HG03135 (cell line): ENCODE measurements at regions not wholly inside any gene's neighbourhood (a gene's known extent, or its start where the extent isn't known, plus 50 kb on each side); places are given as distances from the start of the nearest gene placed in this dataset.

Source experiments
- ATAC-seq: cut with Tn5 transposase; IDR thresholded peaks from one replicate; pipeline ENCODE4 v1.9.1; 2021; ENCODE audit warnings: mild to moderate bottlenecking, moderate library complexity; ENCODE audit not compliant: unreplicated experiment

DNA sequence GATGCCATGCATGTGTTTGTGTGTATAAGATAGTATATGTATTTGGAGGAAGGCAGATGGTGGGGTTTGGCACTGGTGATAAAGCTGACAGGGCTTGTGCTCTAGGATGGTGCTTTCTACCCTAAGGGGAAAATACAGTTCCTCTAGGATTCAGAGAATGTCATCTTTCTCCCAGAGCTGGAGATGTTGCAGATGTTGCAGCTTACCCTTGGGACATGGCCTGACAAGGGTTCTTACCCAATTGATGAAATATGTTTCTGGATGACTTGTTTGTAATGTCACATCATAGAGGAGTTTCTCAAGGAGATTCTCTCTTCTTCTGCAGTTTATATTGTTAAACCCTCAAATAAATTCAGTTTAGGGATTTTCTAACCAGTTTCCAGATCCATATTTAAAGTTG is 52.5 kb upstream of the PITX2 start:
- no peak for ATAC-seq

DNA sequence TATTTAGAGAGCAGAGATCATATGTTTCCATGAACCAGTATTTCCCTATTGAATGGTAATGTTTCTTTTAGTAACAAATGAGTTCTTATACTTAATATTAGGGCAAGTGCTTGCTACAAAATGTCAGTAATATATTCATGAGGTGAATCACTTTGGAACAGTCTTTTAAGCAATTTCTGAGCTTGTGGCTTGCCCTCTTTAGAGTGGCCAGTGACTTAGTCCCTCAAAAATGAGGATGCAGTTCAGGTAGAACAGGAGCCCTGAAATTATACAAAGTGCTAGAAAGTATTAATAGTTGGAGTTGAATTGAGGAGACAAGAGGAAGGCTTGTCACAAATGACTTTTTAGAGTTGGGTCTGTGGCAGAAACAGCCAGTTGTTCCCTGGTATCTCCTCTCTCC is 53.4 kb upstream of the PITX2 start:
- no peak for ATAC-seq

DNA sequence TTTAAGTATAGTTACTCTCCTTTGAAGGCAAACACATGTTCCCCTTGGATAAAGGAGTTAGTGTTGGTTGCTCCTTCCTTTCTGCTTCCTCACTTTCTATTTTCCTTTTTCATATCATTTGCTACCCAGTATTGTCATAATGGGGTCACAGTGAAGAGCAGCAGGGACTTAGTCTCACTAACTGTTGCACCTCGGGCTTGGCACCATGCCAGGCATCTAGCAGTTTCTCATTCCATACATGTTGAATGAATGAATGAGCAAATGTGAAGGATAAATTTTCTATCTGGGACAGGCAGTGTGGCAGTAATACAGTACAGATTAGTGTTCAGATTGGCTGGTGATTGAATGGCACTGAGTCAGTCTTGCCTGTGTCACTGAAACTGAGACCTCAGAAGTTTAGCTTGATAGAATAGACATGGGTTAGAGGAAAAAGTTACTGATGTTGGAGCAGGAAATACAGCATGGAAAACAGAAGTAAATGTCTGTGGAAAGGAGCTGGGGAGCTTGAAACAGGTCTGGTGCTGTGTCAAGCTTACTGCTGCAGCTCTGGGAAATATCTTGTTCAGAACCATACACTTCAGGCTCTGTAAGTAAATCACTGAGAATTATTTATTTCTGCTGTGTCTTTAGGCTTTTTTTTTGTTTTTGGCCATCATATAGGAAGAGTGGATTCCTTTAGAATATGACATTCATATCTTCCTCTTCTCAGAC is 55.8 kb upstream of the PITX2 start:
- ATAC-seq, result no peak

DNA sequence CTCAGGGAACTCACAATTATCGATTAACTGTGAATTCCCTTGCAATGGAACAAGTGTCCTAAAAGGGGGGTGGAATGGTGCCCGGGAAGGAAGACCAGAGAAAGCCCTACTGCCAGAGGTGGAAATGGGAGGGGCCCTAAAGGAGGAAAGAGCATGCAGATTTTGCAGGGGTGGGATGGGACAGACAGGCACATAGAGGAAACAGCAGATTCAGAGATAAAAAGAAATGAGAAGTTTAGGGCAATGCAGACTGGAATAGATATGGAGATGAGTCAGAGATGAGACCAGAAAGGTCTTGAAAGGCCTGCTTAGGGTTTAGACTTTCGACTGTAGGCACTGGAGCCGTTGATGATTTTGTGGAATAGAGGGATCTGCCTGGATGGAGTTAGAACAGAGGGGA is 57.4 kb upstream of the PITX2 start:
- no peak for ATAC-seq

DNA sequence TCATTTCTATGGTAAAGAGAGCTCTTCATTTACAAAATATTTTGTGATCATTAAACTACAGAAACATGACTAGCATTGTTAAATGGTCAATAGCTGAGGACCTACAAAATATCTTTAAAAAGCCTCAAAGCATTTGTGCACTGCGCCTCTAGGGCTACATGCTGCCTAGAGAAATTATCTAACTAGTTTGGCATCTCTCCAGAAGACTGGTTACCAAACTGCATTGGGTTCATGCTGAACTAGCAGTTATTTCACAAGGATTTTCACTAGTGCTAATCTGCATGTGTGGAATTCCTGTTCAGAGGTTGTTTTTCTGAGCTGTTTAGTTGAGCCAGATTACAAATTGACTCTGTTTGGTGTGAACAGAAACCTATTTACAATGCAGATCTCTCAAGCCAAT is 58.5 kb upstream of the PITX2 start:
- ATAC-seq, result no peak

DNA sequence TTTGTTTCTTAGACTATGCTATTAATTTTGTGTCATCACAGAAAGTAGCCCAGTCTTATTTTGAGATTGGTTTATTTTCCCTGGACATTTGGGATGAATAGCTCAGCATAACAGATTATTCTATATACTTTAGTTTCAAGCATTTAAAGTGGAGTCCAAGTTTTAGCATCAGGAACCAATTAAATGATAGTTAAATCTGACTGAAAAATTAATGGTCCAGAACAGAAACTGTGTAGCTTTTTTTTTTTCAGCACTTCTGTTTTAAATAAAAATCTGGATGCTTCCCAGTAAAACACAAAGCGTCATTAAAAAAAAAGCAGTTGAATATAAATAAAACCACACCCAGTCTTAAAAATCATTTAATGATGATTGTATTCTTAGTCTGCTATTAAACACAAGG is 59.4 kb upstream of the PITX2 start:
- no peak for ATAC-seq

DNA sequence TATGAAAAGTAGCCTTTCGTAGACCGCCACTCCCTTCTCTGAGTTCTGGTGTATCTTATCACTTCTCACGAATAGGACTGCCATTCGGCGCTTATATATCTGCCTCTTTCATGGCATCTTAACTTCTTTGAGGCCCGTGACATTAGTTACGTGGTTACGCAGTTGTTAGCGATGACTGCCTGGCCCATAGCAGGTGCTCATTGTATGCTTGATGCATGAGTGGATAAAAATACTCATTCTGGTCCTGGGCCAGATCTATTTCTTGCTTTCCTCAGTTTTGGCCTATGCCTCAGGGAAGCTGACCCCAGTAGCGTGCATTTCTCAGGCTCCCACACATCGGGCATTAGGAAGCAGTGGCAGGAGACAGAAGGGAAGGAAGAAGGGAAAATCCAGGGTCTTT is 60.7 kb upstream of the PITX2 start:
- ATAC-seq, result no peak

DNA sequence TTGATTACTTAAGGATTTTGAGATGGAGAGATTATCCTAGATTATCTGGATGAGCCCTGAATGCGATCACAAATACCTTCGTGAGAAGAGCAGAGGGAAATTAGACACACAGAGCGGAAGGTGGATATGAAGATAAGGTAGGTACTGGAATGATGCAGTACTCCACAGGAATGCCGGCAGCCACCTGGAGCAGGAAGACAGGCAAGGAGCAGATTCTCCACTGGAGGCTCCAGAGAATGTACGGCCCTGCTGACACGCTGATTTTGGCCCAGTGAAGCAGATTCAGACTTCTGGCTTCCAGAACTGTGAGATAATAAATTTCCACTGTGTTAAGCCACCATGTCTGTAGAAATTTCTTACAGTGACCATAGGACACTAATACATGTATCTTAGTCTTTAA is 79.4 kb upstream of the PITX2 start:
- no peak for ATAC-seq

DNA sequence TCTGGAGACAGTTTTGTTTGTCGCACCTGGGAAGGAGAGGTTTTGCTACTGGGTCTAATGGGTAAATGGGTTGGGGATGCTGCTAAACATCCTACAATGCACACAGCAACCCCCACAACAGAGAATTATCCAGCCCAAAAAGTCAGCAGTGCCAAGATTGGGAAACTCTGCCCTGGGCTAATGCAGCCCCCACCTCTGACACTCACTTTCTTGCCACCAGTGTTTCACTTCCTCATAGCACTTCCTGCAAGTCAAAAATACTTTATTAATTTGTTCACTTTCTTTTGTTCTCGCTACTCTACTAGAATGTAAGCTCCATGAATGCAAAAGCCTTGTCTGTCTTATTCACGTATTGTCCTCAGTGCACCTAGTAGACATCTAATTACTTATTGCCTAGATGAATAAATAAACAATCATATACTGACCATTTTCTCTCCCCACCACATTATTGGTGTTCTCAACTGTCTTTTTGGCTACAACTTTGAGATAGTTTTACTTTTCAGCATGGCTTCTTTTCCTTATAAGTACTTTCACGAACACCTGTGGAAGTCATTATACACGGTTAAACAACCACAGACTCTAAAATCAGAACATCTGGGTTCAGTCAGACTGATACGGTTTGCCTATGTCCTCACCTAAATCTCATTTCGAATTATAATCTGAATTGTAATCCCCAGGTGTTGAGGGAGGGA is 82.0 kb upstream of the PITX2 start:
- peak; percentile 88 for ATAC-seq

DNA sequence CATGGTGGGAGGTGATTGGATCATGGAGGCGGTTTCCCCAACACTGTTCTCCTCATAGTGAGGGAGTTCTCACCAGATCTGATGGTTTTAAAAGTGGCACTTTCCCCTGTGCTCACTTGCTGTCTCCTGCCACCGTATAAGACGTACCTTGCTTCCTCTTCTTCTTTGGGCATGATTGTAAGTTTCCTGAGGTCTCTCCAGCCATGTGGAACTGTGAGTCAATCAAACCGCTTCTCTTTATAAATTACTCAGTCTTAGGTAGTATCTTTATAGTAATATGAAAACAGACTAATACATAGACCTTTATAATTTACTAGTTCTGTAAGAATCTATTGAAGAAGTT is 82.5 kb upstream of the PITX2 start:
- ATAC-seq, result no peak

DNA sequence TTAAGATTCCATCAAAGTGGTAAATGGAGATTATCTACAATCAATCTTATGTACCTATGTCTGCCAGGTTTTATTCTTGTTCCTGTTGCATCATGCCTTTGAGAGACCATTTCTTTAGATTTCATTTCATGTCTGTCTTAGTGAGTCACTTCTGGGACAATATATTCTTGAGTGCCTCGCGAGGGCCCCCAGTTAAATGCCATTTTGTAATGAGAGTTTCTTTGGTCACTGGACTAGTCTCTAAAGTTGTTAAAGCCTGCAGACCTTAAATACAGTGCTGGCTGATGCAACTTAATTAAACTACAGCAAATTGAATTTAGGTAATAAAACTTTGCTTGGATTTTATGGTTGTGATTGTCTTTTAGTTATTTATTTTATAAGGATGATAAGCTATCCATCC is 87.2 kb upstream of the PITX2 start:
- ATAC-seq, result no peak

DNA sequence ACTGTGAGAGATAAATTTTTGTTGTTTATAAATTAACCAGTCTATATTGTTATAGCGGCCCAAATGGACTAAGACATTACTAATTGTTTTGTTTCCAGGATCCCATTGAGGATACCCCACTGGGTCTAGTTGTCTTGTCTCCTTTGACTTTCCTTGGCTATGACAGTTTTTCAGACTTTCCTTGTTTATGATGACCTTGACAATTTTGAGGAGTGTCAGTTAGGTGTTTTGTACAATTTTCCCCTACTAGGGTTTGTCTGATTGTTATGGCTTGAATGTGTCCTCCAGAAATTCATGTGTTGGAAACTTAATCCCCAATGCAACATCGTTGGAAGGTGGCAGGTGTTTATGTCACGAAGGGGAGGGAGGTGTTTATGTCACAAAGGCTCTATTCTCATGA is 89.6 kb upstream of the PITX2 start:
- no peak for ATAC-seq

DNA sequence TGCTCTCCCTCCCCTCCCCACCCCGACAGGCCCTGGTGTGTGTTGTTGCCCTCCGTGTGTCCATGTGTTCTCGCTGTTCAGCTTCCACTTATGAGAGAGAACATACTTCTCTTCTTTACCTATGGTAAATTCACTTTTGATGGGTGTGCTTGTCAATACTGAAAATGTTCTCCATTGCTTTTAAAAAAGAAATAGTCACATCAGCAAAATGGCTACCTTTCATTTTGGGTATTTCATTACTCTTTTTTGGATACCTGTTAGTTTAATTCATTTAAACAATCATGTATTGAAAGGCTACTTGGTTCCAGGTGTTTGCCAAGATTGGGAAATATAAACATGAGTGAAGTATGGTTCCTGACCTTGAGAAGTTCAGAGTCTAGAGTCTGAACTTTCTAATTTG is 107.4 kb upstream of the PITX2 start:
- no peak for ATAC-seq

DNA sequence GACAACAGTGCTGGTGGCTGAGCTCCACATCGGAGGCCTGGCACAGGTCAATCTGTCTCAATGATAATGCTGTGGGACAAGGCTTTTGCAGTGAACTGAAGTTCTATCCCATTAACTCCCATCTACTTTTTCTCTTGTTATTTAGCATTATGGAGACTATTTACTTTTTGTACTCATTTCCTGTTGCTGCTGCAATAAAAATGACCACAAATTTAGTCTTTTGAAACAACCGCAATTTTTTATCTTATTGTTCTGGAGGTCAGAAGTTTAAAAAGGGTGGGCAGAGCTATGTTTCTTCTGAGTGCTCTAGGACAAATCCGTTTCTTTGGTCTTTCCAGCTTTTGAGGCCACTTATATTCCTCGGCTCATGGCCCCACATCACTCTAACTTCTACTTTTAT is 111.0 kb upstream of the PITX2 start:
- ATAC-seq, result no peak

DNA sequence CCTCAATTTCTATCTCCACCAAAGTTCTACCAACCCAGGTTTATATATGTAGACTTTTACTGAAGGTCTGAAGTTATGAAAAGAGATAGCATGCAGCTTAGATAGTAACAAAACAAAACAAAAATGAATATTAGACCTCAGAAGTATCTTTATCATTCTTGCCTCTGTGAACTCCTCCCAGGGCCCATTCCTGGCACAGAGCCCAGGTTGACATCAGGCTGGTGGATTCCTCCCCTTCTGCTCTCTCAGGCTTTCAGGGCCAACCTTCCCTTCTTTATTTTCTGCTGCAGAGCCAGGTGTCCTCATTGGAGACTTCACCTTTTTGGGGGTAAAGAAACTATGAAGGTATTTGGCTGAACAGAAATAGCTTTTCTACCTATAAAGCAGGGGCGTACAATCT is 112.8 kb upstream of the PITX2 start:
- no peak for ATAC-seq

DNA sequence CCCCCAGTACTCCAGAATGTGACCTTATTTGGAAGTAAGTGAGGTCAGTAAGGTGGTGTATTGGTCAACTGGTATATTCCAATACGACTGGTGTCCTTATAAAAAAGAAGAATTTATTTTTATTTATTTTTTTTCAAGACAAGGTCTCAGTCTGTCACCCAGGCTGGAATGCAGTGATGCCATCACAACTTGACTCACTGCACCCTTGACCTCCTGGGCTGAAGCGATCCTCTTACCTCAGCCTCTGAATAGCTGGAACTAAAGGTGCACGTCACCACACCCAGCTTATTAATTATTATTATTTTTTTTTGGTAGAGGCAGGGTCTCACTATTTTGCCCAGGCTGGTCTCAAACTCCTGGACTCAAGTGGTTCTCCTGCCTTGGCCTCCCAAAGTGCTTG is 115.1 kb upstream of the PITX2 start:
- no peak for ATAC-seq

DNA sequence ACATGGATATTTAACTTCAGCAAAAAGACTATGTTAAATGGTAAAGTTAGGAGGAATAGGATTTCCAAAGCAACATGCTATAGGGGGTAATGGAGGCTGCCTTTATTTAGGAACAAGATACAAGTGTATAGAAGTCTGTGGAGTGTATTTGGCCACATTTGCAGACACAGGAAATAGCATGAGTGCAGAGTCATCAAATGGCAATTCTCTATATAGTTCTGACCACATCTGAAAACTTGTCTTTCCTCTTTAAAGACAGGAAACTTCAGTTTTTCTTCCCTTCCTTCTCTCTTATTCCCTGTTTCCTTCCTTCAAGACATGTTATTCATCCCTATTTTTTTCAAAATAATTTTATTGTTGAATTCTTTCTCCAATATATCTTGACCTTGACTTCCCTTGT is 119.3 kb upstream of the PITX2 start:
- no peak for ATAC-seq

DNA sequence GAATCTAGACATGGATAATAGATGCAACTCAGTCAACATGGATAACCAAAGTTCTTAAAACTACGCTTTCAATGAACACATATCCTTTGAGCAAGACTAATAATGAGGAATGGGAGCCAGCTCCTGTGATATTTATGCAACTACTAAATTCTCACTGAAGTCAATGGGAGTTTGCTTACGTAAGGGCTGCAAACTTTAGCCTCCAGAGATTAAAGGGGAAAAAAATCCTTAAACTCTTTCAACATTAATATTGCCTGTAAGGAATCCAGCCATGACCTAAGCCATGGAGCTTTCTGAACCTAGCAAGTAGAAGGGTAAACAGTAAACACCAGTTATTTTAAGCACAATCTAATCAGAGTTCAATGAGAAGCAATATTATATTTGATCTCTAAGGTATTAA is 125.2 kb upstream of the PITX2 start:
- no peak for ATAC-seq

DNA sequence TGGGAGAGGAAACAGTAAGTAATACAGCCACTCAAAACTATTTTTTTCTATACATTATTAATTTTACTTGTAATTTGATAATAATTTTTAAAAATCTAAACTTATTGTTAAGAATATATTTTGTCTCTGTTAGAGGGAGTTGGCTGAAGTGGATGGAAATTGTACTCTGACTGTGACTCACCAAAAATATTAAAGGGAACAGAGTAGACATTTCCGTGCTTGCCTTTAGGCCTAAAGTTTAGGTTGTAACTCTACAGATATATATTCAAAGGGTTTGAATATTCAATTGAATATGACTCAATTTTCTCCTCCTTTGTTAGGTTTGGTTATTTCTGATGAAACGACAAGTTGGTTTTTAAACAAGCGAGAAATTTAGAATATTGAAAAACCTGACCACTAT is 128.3 kb upstream of the PITX2 start:
- ATAC-seq, result no peak

DNA sequence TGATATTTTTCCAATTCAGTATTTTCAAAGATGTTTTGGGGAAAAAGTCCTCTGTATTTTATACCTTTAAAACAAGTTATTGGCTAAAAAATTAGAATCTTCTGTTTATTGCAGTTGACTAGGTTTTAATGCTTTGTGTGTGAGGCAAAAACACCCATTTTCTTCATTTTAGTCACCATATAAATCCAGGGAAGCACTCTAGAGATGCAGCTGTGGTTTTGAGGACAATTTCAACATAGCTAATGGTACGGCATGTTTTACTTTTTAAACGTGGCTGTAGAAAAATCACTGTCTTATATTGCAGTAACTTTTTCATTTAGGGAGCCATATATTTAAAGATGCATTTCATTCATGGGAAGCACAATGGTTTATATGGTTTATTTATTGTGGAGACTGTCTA is 129.1 kb upstream of the PITX2 start:
- ATAC-seq, result no peak

DNA sequence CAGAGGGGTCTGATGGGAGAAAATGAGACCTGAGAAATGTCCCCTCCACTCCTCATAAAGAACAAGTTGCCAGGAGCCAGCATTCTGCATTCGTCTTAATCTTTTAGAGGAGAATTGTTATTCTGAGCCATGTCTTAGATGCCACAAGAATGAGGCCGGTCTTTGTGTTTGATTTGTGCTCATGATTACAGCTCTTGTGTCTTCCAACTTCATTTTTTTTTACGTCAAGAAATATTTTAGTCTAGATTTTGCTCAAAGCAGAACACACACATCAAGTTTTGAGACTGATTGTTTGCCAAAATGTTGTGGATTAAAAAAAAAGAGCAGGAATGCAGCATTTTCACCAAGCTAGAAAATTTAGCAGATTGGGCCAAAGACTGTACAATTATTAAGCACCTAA is 130.6 kb upstream of the PITX2 start:
- ATAC-seq, result no peak

DNA sequence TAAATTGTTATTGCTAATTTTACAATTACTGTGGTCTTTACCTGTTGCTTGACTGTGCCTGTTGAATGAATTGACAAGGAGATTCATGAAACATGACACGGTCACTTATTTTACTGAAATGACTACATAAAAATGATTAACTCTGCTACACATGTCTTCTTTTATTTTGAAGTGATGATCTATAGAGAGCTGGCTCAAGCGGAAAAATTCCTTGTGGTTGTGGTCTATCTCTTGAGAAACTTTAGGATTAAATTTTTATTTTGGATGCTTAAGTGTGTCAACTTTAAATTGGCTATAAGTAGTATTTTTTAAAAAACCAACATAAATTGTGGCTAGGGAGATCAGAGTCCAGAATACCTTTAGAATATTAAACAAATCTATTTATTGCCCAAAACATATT is 131.8 kb upstream of the PITX2 start:
- ATAC-seq, result no peak

DNA sequence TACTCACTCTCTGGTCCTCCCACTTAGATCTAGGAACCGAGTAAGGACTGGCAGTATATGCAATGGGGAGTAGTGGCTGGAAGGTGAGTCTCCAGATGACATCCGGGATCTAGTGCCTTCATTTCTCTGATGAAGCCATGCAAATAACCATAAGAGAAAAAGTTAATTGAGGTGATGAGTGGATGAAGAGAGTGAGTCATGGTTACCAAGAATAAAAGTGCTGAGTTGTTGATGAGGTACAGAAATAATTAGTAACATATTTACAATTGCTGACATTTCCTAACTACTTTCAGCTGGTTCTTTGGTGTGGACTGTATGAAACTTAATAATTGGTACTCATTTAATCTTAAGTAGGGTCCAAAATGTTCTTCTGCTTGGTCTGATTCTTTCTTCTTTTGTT is 146.7 kb upstream of the PITX2 start:
- ATAC-seq, result no peak
